CMK (cell line): ENCODE measurements at regions not wholly inside any gene's neighbourhood (a gene's known extent, or its start where the extent isn't known, plus 50 kb on each side); places are given as distances from the start of the nearest gene placed in this dataset.

Experiments used
- DNase-seq: peaks from one replicate; pipeline ENCODE4 v3.0.0-alpha.2; 2010; ENCODE audit warnings: low read depth

- DNase-seq = no peak
Observed at GRCh38 chr2:188065386-188065785, 226.3 kb upstream of the GULP1 start.

- DNase-seq = no peak
Observed at GRCh38 chr2:188068093-188068492, 223.6 kb upstream of the GULP1 start.

GRCh38 chr2:188076149-188077056 lies 215.3 kb upstream of the GULP1 start:
- no peak for DNase-seq

- DNase-seq = no peak
Observed at GRCh38 chr2:188077757-188078156, 213.9 kb upstream of the GULP1 start.

- no peak for DNase-seq
Observed at GRCh38 chr2:188078534-188078933, 213.1 kb upstream of the GULP1 start.

- DNase-seq = no peak
Observed at GRCh38 chr2:188079196-188079595, 212.5 kb upstream of the GULP1 start.

GRCh38 chr2:188085421-188085820 lies 206.3 kb upstream of the GULP1 start:
- DNase-seq = no peak

- DNase-seq = no peak
Observed at GRCh38 chr2:188089901-188090300, 201.8 kb upstream of the GULP1 start.

GRCh38 chr2:188091220-188091619 lies 200.5 kb upstream of the GULP1 start:
- DNase-seq = no peak

- DNase-seq = no peak
Observed at GRCh38 chr2:188092734-188093133, 198.9 kb upstream of the GULP1 start.

- no peak for DNase-seq
Observed at GRCh38 chr2:188096910-188097309, 194.8 kb upstream of the GULP1 start.

GRCh38 chr2:188102881-188103280 lies 188.8 kb upstream of the GULP1 start:
- DNase-seq = no peak

- no peak for DNase-seq
Observed at GRCh38 chr2:188114014-188114413, 177.7 kb upstream of the GULP1 start.

GRCh38 chr2:188117706-188118105 lies 174.0 kb upstream of the GULP1 start:
- no peak for DNase-seq

GRCh38 chr2:188118431-188118830 lies 173.2 kb upstream of the GULP1 start:
- no peak for DNase-seq

GRCh38 chr2:188119112-188119838 lies 172.4 kb upstream of the GULP1 start:
- no peak for DNase-seq

- DNase-seq = no peak
Observed at GRCh38 chr2:188122985-188123384, 168.7 kb upstream of the GULP1 start.

- DNase-seq = no peak
Observed at GRCh38 chr2:188129677-188130076, 162.0 kb upstream of the GULP1 start.

GRCh38 chr2:188130317-188130716 lies 161.4 kb upstream of the GULP1 start:
- no peak for DNase-seq

GRCh38 chr2:188131281-188131680 lies 160.4 kb upstream of the GULP1 start:
- no peak for DNase-seq

GRCh38 chr2:188132385-188132784 lies 159.3 kb upstream of the GULP1 start:
- DNase-seq = no peak

GRCh38 chr2:188134241-188134640 lies 157.4 kb upstream of the GULP1 start:
- no peak for DNase-seq

GRCh38 chr2:188138313-188138712 lies 153.4 kb upstream of the GULP1 start:
- no peak for DNase-seq
